ENCODE measurements at regions not wholly inside any gene's neighbourhood (a gene's known extent, or its start where the extent isn't known, plus 50 kb on each side); places are given as distances from the start of the nearest gene placed in this dataset.

- TF ChIP-seq CTCF (IDR thresholded peaks at IDR 0.05; ENCODE audit: low read depth, low read length) (no peak), POLR2A (IDR thresholded peaks at IDR 0.05; ENCODE audit: extremely low read depth, insufficient read length) (no peak)
Observed at GRCh38 chr14:56862836-56863235, 52.6 kb upstream of the OTX2 start.
